ENCODE measurements at regions not wholly inside any gene's neighbourhood (a gene's known extent, or its start where the extent isn't known, plus 50 kb on each side); places are given as distances from the start of the nearest gene placed in this dataset.

DNA sequence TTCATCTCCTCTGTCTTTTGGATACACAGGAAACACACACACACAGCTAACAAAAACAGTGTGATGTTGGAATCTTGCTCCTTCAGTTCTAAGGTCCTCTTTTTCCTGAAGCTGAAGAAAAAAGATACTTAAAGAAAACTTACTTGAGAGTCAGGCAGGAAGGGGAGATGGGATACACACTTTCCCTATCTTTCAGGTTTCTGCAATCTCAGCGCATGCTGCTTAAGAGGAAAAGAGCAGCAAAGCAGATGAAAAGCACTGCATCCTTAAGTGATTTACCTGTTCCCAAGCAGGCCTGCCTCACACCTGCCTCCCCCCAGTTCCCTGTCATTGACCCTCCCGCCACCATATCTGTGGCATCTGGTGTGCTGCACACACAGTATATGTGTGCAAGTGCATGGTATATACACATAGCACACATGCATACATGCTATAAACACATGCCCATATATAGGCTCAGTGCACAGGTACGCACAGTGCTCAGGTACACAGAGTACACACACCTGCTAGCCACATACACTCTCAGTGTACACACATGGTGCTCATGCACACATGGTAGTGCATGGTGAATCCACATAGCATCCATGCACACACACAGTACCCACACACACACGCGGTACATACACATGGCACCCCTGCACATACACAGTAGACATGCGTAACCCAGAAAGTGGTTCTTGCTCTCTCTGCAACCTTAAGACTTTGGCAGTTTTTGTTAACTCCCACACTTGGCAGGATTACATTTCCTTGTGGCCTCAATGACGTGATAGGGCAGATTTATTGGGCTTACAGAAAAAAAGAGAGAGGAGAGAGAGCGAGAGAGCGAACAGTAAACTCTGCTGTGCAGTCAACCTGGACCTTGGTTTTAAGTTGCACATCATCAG, 166.9 kb downstream of the TOMM20 start:
- Mint-ChIP-seq H3K4me3 (ENCODE audit: unreplicated experiment) (no peak overlapping the region), H3K36me3 (ENCODE audit: low read depth, unreplicated experiment) (peaks cover 2% of the 10 kb centered on the region), H3K27me3 (ENCODE audit: unreplicated experiment) (peaks cover 1% of the 10 kb centered on the region), H3K9me3 (ENCODE audit: unreplicated experiment) (no peaks in the 10 kb centered on the region), H3K4me1 (ENCODE audit: unreplicated experiment) (peaks cover 65% of the 10 kb centered on the region), H3K27ac (ENCODE audit: unreplicated experiment) (peak overlapping the region; percentile 99)
- TF ChIP-seq, protein P1, sequence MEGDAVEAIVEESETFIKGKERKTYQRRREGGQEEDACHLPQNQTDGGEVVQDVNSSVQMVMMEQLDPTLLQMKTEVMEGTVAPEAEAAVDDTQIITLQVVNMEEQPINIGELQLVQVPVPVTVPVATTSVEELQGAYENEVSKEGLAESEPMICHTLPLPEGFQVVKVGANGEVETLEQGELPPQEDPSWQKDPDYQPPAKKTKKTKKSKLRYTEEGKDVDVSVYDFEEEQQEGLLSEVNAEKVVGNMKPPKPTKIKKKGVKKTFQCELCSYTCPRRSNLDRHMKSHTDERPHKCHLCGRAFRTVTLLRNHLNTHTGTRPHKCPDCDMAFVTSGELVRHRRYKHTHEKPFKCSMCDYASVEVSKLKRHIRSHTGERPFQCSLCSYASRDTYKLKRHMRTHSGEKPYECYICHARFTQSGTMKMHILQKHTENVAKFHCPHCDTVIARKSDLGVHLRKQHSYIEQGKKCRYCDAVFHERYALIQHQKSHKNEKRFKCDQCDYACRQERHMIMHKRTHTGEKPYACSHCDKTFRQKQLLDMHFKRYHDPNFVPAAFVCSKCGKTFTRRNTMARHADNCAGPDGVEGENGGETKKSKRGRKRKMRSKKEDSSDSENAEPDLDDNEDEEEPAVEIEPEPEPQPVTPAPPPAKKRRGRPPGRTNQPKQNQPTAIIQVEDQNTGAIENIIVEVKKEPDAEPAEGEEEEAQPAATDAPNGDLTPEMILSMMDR (IDR thresholded peaks at IDR 0.05; ENCODE audit: unreplicated experiment), result no peak
- DNase-seq (ENCODE audit: low spot score), result no peak

DNA sequence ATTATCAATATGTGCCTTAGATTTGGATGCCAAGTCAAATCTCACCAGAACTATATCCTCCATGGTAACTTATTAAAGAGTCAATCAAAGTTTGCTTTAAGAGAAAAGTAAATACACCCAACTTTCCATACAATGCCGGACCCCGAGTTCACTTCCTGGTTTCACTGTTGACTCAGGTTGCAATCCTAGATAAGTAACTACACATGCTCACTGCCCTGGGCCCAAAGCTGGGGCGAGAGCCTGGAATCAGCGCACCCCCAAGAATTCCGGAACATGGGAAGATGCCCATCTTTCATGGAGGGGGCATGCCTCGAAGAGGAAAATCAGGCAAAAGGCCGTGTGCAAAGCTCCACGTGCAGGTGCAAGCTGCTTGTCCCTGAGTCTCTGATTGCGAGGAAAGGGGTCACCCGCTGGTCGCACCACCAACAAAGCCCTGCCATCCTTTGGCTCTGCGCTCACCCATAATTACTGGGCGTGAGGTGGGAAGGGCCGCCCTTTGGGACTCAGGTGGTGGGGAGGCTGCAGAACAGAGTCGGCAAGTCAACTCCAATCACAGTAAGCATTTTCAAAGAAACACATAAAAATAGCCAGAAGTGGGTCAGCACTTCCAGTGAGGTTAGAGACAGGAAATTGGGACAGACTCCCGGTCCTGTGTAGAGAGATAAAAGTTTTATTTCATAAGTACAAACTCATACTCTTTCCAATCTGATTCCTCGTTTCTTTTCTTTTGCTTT, 167.7 kb downstream of the TOMM20 start:
- Mint-ChIP-seq H3K36me3 (ENCODE audit: low read depth, unreplicated experiment) (peaks cover 2% of the 10 kb centered on the region), H3K4me1 (ENCODE audit: unreplicated experiment) (peaks cover 65% of the 10 kb centered on the region), H3K9me3 (ENCODE audit: unreplicated experiment) (no peaks in the 10 kb centered on the region), H3K27me3 (ENCODE audit: unreplicated experiment) (peaks cover 1% of the 10 kb centered on the region), H3K4me3 (ENCODE audit: unreplicated experiment) (peak overlapping the region; percentile 26), H3K27ac (ENCODE audit: unreplicated experiment) (peak overlapping the region; percentile 99)
- TF ChIP-seq, protein P1 (IDR thresholded peaks at IDR 0.05; ENCODE audit: unreplicated experiment), result no peak
- no peak for DNase-seq (ENCODE audit: low spot score)

DNA sequence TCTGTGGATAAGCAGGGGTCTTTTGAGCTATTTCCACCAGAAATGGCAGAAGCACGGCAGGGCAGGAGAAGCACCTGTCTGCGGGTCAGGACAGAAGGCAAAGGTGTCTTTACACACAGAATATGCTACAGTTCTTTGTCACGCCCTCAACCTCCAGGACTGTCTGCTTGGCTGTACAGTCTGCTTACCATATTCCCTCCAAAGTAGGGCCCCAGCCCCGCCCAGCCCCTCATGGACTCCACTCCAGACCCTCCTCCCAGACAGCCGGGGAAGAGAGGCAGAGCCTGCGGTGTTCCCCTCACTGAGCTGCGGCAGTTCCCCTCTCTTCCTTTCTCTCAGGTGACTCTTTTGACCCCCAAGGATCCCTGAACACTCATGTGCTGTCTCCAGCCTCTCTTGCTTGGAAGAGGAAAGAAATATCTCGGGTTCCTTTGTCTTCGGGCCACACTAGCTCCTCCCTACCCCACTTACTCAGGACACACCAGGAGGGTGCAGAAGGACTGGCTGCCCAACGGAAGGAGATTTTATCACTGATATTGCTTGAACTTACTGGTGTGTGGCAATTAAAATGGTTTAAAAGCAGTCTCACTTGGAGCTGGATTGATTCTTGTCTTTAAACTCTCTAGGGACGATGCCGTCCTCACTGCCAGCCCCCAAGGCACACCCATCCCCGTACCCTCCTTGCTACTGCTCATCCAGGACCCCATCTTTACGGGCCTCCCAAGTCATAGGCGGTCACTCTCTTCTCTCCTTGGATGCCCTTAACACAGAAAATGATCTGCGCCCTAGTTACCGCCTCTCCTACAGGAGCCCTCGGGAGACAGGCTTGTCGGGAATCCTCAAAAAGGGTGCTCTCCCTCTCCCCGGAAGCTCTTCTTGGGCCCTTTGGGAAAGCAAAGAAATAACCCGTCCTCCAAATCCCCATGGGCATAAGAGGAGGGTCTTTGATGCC, 169.7 kb downstream of the TOMM20 start:
- peaks cover 2% of the 10 kb centered on the region for H3K36me3 Mint-ChIP-seq (ENCODE audit: low read depth, unreplicated experiment)
- TF ChIP-seq, protein P1 (IDR thresholded peaks at IDR 0.05; ENCODE audit: unreplicated experiment), result no peak
- no peak overlapping the region for H3K4me3 Mint-ChIP-seq (ENCODE audit: unreplicated experiment)
- H3K27ac Mint-ChIP-seq (ENCODE audit: unreplicated experiment), result peak overlapping the region; percentile 74
- peaks cover 75% of the 10 kb centered on the region for H3K4me1 Mint-ChIP-seq (ENCODE audit: unreplicated experiment)
- no peaks in the 10 kb centered on the region for H3K9me3 Mint-ChIP-seq (ENCODE audit: unreplicated experiment)
- no peak for DNase-seq (ENCODE audit: low spot score)
- H3K27me3 Mint-ChIP-seq (ENCODE audit: unreplicated experiment), result peaks cover 1% of the 10 kb centered on the region

DNA sequence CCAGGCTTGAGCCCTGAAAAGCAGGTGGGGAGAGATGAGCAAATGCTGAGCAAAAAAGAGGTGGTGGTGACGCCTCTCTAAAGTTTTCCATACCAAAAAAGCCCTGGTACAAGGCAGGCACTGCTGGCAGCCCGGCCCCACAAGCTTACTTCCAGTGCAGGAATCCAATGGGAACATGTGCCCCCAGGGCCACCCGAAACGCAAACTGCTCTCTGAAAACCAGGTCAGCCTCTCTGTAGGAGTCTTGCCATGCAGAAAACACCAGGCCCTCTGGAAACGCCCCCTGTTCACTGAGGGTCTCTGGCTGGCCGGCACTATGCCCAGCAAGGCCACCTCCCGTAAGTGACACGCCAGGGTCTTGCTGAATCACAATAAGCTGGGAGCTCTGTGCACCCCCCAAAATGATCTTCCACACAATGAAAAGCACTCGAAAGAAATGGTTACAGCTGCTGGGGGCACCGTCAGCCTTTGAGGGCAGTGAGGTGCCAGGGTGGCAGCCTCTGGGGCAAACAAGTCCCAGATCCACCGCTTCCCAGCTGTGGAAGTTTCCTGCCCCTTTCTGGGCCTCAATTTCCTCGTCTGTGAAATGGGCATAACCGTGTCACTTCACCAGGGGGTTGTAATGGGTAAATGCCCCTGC, 170.5 kb downstream of the TOMM20 start:
- Mint-ChIP-seq H3K27me3 (ENCODE audit: unreplicated experiment) (no peaks in the 10 kb centered on the region), H3K27ac (ENCODE audit: unreplicated experiment) (no peak overlapping the region), H3K4me3 (ENCODE audit: unreplicated experiment) (no peak overlapping the region), H3K9me3 (ENCODE audit: unreplicated experiment) (no peaks in the 10 kb centered on the region), H3K36me3 (ENCODE audit: low read depth, unreplicated experiment) (peaks cover 2% of the 10 kb centered on the region), H3K4me1 (ENCODE audit: unreplicated experiment) (peaks cover 71% of the 10 kb centered on the region)
- TF ChIP-seq, protein P1 (IDR thresholded peaks at IDR 0.05; ENCODE audit: unreplicated experiment), result no peak
- no peak for DNase-seq (ENCODE audit: low spot score)
